ENCODE measurements at regions not wholly inside any gene's neighbourhood (a gene's known extent, or its start where the extent isn't known, plus 50 kb on each side); places are given as distances from the start of the nearest gene placed in this dataset.
"Not testable (repeated sequence)": the region's sequence is repeated elsewhere in the genome, so short reads cannot be mapped to it uniquely, and the experiment has no call there.

DNA sequence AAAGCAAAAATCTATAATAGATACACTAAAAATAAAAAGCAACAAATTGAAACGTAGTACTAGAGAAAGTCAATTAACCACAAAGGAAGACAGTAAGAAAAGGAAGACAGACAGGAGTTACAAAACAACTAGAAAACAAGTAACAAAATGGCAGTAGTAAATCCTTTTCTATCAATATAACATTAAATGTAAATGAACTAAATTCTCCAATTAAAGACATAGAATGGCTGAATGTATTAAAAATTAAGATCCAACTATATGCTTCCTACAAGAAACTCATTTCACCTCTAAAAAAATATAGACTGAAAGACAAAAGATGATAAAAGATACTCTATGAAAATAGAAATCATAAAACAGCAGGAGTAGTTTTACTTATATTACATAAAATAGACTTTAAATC is 79.1 kb downstream of the CTH start:
- DNase-seq (ENCODE audit: low spot score): no peak
- intact Hi-C loops (cut with DNase I): no loop called here

GRCh38 chr1:70495370-70495769 is 84.3 kb downstream of the CTH start:
- intact Hi-C loops (cut with DNase I): no loop called here

GRCh38 chr1:70496181-70496580 is 85.1 kb downstream of the CTH start:
- DNase-seq (ENCODE audit: low spot score): no peak
- intact Hi-C loops (cut with DNase I): no loop called here

More at GRCh38 chr1:70495370-70495769, 84.3 kb downstream of the CTH start:
- no peak for DNase-seq (ENCODE audit: low spot score)

DNA sequence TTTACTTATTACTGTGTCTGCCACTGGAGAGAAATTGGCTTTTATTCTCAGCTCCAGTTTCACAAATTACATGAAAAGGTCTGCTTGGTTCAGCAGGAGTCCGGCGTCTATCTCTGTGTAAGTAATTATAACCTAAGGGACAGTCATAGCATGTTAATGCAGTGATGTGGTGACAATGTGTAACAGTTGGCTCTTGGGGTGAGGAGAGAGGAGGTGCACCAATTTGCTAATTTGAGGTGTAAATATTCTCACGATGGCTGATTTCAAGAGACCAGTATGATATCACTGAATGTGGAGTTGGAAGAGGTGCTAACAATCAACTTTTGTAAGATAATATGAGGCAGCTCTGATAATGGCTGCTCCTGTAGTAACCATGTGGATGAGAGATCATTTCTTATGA is 86.1 kb downstream of the CTH start:
- intact Hi-C loops (cut with DNase I): no loop called here
- DNase-seq (ENCODE audit: low spot score): no peak

- no peak for DNase-seq (ENCODE audit: low spot score)
- intact Hi-C loops (cut with DNase I): no loop called here
Observed at GRCh38 chr1:70498666-70499065, 87.6 kb downstream of the CTH start.

GRCh38 chr1:70499695-70500094 is 88.6 kb downstream of the CTH start:
- DNase-seq (ENCODE audit: low spot score): no peak
- intact Hi-C loops (cut with DNase I): no loop called here

- intact Hi-C loops (cut with DNase I): no loop called here
- no peak for DNase-seq (ENCODE audit: low spot score)
Observed at GRCh38 chr1:70503358-70503757, 92.3 kb downstream of the CTH start.

- intact Hi-C loops (cut with DNase I): no loop called here
Observed at GRCh38 chr1:70504176-70504820, 93.2 kb downstream of the CTH start.

GRCh38 chr1:70504821-70505193 is 93.7 kb downstream of the CTH start:
- intact Hi-C loops (cut with DNase I): loop anchor here in 1 of 2 donors (5.0 kb wide), 1 partner anchor 368 kb away; no protein-coding TSS in a partner anchor
- DNase-seq (ENCODE audit: low spot score): no peak

More at GRCh38 chr1:70504176-70504820, 93.2 kb downstream of the CTH start:
- no peak for DNase-seq (ENCODE audit: low spot score)

DNA sequence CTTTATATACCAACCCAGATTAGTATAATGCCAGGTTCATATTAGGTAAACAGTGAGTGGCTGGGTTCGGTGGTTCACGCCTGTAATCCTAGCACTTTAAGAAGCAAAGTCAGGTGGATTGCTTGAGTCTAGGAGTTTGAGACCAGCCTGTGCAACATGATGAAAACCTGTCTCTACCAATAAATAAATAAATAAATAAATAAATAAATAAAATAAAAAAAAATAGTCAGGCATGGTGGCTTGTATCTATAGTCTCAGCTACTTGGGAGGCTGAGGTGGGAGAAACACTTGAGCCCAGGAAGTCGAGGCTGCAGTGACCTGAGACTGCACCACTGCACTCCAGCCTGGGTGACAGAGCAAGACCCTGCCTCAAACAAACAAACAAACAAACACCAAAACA is 96.9 kb downstream of the CTH start:
- intact Hi-C loops (cut with DNase I): loop anchor here in 1 of 2 donors (5.0 kb wide), 1 partner anchor 371 kb away; no protein-coding TSS in a partner anchor
- DNase-seq (ENCODE audit: low spot score): not testable (repeated sequence)

DNA sequence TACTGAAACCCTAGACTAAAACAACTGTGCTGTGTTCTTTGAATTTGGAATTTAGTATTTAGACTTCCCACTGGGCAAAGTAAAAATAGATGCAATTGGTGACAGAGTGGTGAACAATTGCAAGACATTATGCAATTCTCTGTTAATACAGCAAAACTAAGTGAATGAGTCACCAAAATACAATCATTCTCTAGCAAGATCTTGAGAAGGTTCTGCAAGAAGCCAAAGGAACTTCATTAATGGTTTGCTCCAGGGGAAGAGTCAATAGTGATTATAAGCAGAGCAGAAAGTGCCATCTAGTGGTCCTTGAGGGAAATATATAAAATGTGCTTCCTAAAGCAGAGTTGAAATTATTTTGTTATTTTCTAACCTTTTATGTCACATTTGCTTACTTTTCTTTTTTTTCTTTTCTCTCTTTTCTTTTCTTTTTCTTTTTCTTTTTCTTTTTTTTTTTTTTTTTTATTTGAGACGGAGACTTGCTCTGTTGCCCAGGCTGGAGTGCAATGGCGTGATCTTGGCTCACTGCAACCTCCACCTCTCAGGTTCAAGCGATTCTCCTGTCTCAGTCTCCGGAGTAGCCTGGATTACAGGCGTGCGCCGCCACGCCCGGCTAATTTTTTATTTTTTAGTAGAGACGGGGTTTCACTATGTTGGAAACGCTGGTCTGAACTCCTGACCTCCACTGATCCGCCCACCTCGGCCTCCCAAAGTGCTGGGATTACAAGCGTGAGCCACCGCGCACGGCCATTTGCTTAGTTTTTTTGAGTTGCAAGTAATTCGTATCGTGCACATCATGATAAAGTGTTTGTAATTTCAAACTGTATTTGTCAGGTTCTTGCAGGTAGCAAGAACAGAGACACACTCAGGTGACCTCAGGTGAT is 99.2 kb downstream of the CTH start:
- intact Hi-C loops (cut with DNase I): loop anchor here in 1 of 2 donors (5.0 kb wide), 1 partner anchor 373 kb away; no protein-coding TSS in a partner anchor
- DNase-seq (ENCODE audit: low spot score): no peak

DNA sequence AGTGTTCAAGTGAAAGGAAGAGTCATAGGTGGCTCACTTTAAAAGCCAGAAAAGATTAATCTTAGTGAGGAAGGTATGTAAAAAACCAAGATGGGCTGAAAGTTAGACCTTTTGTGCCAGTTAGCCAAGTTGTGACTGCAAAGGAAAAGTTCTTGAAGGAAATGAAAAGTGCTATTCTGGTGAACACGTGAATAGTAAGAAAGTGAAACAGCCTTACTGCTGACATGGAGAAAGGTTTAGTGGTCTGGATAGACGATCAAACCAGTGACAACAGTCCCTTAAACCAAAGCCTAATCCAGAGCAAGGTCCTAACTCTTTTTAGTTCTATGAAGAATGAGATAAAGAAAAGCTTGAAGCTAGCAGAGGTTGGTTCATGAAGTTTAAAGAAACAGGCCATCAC is 106.4 kb downstream of the CTH start:
- intact Hi-C loops (cut with DNase I): no loop called here

GRCh38 chr1:70518106-70518505 is 107.0 kb downstream of the CTH start:
- intact Hi-C loops (cut with DNase I): no loop called here
- no peak for DNase-seq (ENCODE audit: low spot score)

More for the DNA sequence above, 106.4 kb downstream of the CTH start:
- no peak for DNase-seq (ENCODE audit: low spot score)

DNA sequence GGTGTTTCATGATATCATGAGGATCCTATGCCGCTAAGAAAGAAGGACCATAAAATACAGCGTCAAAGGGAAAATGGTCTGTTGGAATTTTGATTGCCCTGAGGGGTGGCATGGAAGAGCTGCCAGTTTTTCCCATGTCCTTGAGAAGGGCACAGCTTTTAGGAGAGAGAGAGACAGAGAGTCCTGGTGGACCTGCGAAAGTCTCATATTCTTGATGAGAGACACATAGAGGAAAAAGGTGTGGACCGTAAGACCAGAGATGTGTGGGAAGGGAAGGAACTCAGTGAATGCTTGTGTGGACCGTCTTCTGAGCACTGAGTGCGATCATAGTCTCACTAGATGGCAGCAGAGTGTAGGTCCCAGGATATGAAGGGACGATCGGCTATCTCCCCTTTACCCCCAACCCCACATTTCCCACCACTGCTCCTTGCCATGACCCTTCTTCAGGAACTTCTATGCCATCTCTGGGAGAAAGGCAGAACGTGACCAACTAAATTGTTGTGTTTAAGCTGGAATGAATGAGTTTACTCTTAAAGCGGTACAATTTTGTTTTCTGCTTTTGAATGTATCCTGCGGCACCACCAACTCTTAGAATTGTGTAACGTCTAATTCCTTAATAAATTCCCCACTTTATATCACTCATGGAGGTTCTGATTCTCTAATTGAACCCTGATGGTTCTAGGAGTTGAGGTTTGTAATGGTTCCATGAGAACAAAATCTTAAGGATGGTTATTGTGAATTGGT is 117.7 kb downstream of the CTH start:
- DNase-seq (ENCODE audit: low spot score): no peak
- intact Hi-C loops (cut with DNase I): loop anchor here in 1 of 2 donors (5.0 kb wide), 1 partner anchor 519 kb away; the partner anchor contains the start of gene PTGER3

DNA sequence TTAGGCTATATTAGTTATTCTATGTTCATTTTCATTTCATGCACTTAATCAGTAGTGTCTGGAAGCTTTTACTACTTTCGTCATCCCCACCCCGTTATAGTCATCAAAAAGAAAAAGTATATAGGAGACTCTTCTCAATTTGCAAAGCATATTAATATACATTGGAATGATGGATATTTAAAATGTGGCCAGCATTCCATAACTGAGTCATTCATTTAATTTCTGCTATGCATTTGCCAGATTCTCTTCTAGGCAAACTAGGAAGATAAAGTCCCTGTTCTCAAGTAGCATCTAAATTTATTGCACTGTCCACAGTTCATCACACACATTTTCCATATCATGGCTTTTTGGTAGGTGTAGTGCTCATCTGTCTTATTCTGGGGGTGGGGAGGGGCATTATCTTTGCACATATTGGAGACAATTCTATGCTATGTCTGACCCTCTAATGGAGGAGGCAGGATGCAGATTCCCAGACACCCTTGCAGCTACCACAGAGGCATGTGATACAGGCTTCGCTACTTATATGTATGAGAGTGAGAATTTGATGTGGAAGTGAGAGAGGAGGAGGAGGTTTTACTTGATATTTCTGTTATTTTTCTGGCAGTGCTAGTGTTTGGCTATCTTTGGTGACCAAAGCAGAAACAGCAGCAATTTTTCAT is 125.8 kb downstream of the CTH start:
- DNase-seq (ENCODE audit: low spot score): no peak
- intact Hi-C loops (cut with DNase I): no loop called here

DNA sequence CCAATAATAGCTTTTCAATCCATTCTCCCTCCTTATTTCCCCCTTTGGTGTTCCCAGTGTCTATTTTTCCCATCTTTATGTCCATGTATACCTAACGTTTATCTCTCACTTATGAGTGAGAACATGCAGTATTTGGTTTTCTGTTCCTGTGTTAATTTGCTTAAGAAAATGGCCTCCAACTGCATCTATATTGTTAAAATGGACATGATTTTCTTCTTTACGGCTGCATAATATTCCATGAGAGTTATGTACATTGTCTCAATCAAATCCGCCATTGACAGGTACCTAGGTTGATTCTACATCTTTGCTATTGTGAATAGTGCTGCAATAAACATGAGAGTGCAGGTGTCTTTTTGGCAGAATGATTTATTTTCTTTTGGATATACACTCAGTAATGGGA is 126.7 kb downstream of the CTH start:
- DNase-seq (ENCODE audit: low spot score): no peak
- intact Hi-C loops (cut with DNase I): no loop called here

DNA sequence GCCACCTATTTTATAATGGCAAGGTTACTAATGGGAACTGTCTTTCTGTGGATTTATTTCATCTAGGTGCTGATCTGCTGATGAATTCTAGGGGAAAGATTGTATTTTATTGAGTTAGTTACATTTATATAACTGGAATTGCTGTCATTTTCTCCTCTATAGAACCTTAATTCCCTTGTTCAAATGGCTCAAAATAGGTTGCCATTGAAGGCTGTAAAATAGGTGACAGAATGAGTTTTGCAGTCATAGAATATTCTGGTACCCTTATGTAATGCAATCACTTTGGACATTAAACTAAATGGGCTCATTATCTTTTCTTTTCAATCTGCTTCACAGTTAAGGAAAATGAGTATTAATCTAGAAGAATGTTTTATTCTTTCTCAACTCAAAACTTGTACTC is 131.0 kb downstream of the CTH start:
- DNase-seq (ENCODE audit: low spot score): no peak
- intact Hi-C loops (cut with DNase I): no loop called here

GRCh38 chr1:70542856-70543255 is 131.8 kb downstream of the CTH start:
- intact Hi-C loops (cut with DNase I): no loop called here
- DNase-seq (ENCODE audit: low spot score): no peak

DNA sequence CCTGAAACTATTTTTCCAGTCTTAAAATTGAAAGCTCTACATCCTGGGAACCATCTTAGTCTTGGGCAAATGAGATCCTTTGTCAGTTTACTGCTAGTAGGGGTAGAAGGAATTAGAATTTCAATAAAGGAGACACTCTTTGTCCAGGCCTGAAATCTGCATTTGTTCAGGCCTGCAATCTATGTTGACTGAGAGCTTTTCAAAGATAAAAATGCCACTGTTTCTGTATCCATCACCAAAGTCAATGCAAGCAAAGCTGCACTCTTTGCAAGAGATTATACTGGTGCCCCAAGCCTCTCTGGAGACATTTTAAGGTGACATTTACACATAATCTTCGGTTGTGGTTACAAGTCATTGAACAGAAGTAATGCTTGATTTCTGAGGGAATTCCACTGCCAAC is 135.7 kb downstream of the CTH start:
- DNase-seq (ENCODE audit: low spot score): no peak
- intact Hi-C loops (cut with DNase I): loop anchor here in 1 of 2 donors (5.0 kb wide), 1 partner anchor 751 kb away; no protein-coding TSS in a partner anchor

Measured in posterior vena cava (tissue), 2 donors.